Thyroid gland (tissue), 4 donors: ENCODE measurements at regions not wholly inside any gene's neighbourhood (a gene's known extent, or its start where the extent isn't known, plus 50 kb on each side); places are given as distances from the start of the nearest gene placed in this dataset.

Experiments used
- DNase-seq, 2 donors: peaks; one replicate each; pipeline ENCODE4 v3.0.0-alpha.2; 2019
- H3K27ac ChIP-seq, 3 donors: fragments of 200-600 bp; sonication (generic); 1 replicate in 2 of 3; 2 replicates in 1 of 3; pipeline ENCODE4 v1.5.1; 2016 to 2019; ENCODE audit warnings: mild to moderate bottlenecking in 1 of 3, moderate library complexity in 1 of 3
- H3K27me3 ChIP-seq: fragments of 200-600 bp; sonication (generic); one replicate; pipeline ENCODE4 v1.5.1; 2019
- H3K36me3 ChIP-seq, 2 donors: fragments of 200-600 bp; sonication (generic); one replicate each; pipeline ENCODE4 v1.5.1; 2016 to 2019
- H3K4me1 ChIP-seq, 2 donors: fragments of 200-600 bp; sonication (generic); one replicate each; pipeline ENCODE4 v1.5.1; 2017 to 2019
- H3K4me3 ChIP-seq, 3 donors: fragments of 200-600 bp; sonication (generic); replicated peaks in 1 of 3; 1 replicate in 2 of 3; 2 replicates in 1 of 3; pipeline ENCODE4 v1.5.1; 2016; ENCODE audit warnings: mild to moderate bottlenecking in 1 of 3
- H3K9me3 ChIP-seq: fragments of 200-600 bp; sonication (generic); one replicate; pipeline ENCODE4 v1.5.1; 2017
- CTCF ChIP-seq, 6 experiments: fragments of 200-600 bp in 3 of 6; fragments of 450-650 bp in 3 of 6; sonication (generic) in 3 of 6; IDR thresholded peaks; one replicate each; pipeline ENCODE4 v1.5.1; 2016 to 2019; ENCODE audit warnings: antibody characterized with exemption in 6 of 6, mild to moderate bottlenecking in 2 of 6, inconsistent platforms in 1 of 6, moderate library complexity in 1 of 6
- POLR2A ChIP-seq, 2 donors: fragments of 450-650 bp; IDR thresholded peaks; one replicate each; pipeline ENCODE4 v1.6.1; 2017; ENCODE audit warnings: antibody characterized with exemption in 2 of 2, mild to moderate bottlenecking in 2 of 2, moderate library complexity in 1 of 2
- WGBS, 2 donors: methylation state at CpG; one replicate each; pipeline ENCODE4 v1.1.5; 2017; 5-methylcytosine and 5-hydroxymethylcytosine counted together
- intact Hi-C: fragments of 100-400 bp; cut with DNase I; formaldehyde crosslinking; loops from one replicate; pipeline ENCODE4 v1.15.1; 2023

- peak; percentile 87 to 88 for DNase-seq
- 24 to 34% methylated on average over 3 of the region's 3 CpGs for WGBS, 2 donors
- Histone ChIP-seq H3K27me3 (no peaks in the 10 kb centered on the region), H3K36me3 (no peaks in the 10 kb centered on the region), H3K4me1 (peaks cover 26 to 35% of the 10 kb centered on the region in 2 donors), H3K9me3 (no peaks in the 10 kb centered on the region), H3K27ac (peak overlapping the region; percentile 69 to 95 (median 94)), H3K4me3 (no peak overlapping the region)
- intact Hi-C loops: no loop called here
- TF ChIP-seq POLR2A (IDR thresholded peaks at IDR 0.05): peak in 1 of 2 donors; percentile 31
- no peak for TF ChIP-seq CTCF (IDR thresholded peaks at IDR 0.05)
Observed at GRCh38 chr6:6764764-6765434, 176.4 kb downstream of the LY86 start.

GRCh38 chr6:6766230-6766905 is 177.8 kb downstream of the LY86 start:
- TF ChIP-seq CTCF (IDR thresholded peaks at IDR 0.05) (no peak), POLR2A (IDR thresholded peaks at IDR 0.05) (no peak)
- DNase-seq: peak; percentile 64 to 73
- Histone ChIP-seq H3K9me3 (no peaks in the 10 kb centered on the region), H3K27me3 (no peaks in the 10 kb centered on the region), H3K36me3 (no peaks in the 10 kb centered on the region), H3K4me1 (peaks cover 26 to 35% of the 10 kb centered on the region in 2 donors), H3K27ac (peak overlapping the region in 2 of 3 donors; percentile 94 to 95), H3K4me3 (no peak overlapping the region)
- WGBS, 2 donors: 73 to 74% methylated on average over 6 of the region's 6 CpGs
- intact Hi-C loops: no loop called here

GRCh38 chr6:6769466-6769865 is 180.9 kb downstream of the LY86 start:
- 100% methylated on average over 1 of the region's 1 CpG for WGBS, 2 donors
- intact Hi-C loops: no loop called here
- TF ChIP-seq CTCF (IDR thresholded peaks at IDR 0.05) (no peak), POLR2A (IDR thresholded peaks at IDR 0.05) (no peak)
- H3K9me3 ChIP-seq: no peaks in the 10 kb centered on the region
- H3K4me1 ChIP-seq: peaks cover 16 to 20% of the 10 kb centered on the region in 2 donors
- H3K4me3 ChIP-seq: no peak overlapping the region
- DNase-seq: no peak
- H3K27me3 ChIP-seq: no peaks in the 10 kb centered on the region
- no peaks in the 10 kb centered on the region for H3K36me3 ChIP-seq
- no peak overlapping the region for H3K27ac ChIP-seq

GRCh38 chr6:6771224-6771945 is 182.9 kb downstream of the LY86 start:
- Histone ChIP-seq H3K27me3 (no peaks in the 10 kb centered on the region), H3K4me1 (peaks cover 2 to 4% of the 10 kb centered on the region in 2 donors), H3K9me3 (no peaks in the 10 kb centered on the region), H3K4me3 (no peak overlapping the region), H3K36me3 (no peaks in the 10 kb centered on the region), H3K27ac (no peak overlapping the region)
- no peak for DNase-seq
- TF ChIP-seq CTCF (IDR thresholded peaks at IDR 0.05) (no peak), POLR2A (IDR thresholded peaks at IDR 0.05) (no peak)
- 80 to 87% methylated on average over 1 of the region's 1 CpG for WGBS, 2 donors
- intact Hi-C loops: no loop called here

- intact Hi-C loops: no loop called here
- peaks cover 0 to 3% of the 10 kb centered on the region in 2 donors for H3K4me1 ChIP-seq
- H3K27ac ChIP-seq: no peak overlapping the region
- no peaks in the 10 kb centered on the region for H3K36me3 ChIP-seq
- no peak overlapping the region for H3K4me3 ChIP-seq
- H3K27me3 ChIP-seq: no peaks in the 10 kb centered on the region
- H3K9me3 ChIP-seq: no peaks in the 10 kb centered on the region
- TF ChIP-seq CTCF (IDR thresholded peaks at IDR 0.05) (no peak), POLR2A (IDR thresholded peaks at IDR 0.05) (no peak)
- WGBS, 2 donors: 96 to 99% methylated on average over 5 of the region's 5 CpGs
- DNase-seq: no peak
Observed at GRCh38 chr6:6771964-6772363, 183.4 kb downstream of the LY86 start.
